ENCODE measurements at regions not wholly inside any gene's neighbourhood (a gene's known extent, or its start where the extent isn't known, plus 50 kb on each side); places are given as distances from the start of the nearest gene placed in this dataset.

DNA sequence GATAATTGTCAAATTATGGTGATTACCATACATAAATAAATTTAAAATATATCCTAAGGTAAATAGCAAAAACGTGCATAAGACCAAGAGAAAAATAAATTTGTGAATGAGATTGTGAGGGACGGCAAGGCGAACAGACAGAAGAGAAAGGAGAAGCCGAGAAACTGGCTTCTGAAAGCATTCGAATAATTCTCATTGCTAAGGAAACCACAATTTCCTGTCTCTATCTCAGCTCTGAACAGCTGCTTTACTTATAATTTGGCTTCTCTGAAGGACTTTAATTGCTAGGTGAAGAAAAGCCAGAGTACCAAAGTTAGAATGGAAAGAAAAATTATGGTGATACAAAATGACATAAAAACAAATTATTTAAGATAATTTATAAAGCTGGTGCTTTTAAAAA, 79.0 kb upstream of the RGS17 start:
- no peak for DNase-seq

DNA sequence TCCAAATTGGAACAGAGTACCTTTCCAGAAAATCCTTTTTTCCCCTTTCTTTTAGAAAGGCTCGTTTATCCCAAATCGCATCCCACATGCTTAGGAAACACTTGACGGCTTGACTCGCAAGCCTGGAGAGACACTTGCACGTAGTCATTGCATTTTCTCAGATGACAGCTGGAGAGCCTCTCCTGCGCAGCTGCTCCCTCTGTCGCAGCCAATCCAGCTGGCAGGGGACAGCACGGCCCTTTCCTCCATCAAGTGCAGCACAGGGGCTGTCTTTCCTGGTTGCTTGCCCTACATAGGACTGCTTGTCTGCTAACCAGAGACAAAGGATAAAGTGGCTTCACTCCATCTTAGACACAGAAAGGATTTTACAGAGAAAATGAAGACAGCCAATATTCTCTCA, 77.6 kb upstream of the RGS17 start:
- peak; percentile 86 for DNase-seq

DNA sequence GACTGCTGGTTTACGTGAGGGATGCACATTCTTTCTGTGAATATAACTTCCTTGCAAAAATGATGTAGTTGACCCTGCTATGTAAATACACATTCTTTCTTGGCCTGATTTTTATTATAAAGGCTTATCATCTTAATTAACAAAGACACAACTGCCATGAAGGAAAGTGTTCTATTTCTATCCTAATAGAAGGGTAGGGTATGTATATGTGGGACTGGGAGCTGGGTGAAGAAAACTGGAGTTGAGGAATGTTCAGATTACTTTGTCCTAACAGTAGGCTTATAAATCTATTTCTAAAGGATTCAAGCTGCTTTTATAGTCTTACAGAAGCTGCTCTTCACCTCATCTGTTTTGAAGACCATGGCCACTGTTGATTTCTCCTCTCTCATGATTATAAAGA, 76.5 kb upstream of the RGS17 start:
- no peak for DNase-seq

DNA sequence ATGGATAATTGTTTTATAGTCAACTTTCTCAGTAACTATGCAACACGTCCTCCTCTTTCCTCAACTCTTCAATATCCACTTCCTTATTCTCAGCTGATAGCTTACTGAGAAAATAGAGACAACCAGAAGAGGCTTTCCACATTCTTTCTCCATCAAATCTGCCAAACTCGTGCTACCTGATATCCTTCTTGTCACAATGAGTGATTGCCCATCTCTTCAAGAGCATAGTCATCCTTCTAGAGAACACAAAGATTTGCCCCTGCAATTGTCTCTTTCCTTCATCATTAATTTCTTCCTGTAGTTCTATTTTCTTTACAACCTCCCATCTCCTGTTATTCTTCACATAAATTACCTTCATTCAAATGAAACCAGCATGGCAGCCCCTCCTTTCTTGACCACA, 75.9 kb upstream of the RGS17 start:
- no peak for DNase-seq

DNA sequence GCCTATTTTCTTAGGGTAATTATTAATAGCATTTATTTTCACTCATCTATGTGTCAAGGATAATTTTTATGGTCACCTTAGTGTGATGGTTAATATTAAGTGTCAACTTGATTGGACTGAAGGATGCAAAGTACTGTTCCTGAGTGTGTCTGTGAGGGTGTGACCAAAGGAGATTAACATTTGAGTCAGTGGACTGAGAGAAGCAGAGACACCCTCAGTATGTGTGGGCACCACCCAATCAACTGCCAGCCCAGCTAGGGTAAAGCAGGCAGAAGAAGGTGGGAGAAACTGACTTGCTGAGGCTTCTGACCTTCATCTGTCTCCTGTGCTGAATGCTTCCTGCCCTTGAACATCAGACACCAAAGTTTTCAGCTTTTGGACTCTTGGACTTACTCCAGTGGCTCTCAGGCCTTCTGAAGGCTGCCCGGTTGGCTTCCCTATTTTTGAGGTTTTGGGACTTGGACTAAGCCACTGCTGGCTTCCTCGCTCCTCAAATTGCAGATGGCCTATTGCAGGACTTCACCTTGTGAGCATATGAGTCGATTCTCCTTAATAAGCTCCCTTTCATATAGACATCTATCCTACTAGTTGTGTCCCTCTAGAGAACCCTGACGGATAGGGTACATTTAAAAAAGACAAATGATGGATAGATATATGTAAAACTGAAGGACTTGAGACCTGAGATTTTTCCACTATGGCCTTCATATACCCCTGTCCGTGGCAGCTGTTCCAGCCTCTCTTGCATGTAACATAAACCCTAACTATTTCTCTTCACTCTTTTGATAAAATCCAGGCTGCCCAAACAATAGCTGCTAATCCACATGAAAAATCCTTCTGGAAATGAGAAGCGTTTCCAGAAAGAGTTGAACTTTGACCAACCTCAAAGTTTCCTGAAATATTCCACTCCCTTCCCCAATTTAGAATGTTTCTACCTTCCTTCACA, 62.1 kb upstream of the RGS17 start:
- no peak for DNase-seq

DNA sequence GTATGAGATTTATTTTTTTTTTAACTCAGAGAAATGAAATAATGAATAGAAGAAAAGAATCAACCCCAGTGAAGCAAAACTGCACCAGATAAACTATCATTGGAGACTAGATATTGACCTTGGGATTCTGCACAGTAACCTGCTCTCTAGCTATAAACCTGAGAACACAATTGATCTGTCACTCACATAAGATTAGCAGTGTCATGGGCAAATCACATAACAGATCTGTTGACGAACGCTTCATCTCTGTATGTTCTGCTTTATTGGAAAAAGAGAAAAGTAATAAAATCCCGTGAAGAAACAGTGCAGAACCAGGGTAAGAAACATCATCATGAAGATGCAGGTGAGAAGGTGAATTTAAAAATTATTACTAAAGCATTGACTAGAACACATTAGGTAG, 52.8 kb upstream of the RGS17 start:
- DNase-seq = no peak

Data from SHP77 (cell line).